Chondrocyte (in vitro differentiated cells): ENCODE measurements at regions not wholly inside any gene's neighbourhood (a gene's known extent, or its start where the extent isn't known, plus 50 kb on each side); places are given as distances from the start of the nearest gene placed in this dataset.

Source experiments
- DNase-seq: peaks from one replicate; pipeline ENCODE4 v3.0.0; 2021; ENCODE audit warnings: mixed read lengths, low spot score
- H3K27ac Mint-ChIP-seq: one replicate; pipeline ENCODE4 v1.8.0; 2021; ENCODE audit warnings: mild to moderate bottlenecking, moderate library complexity, mixed read lengths; ENCODE audit not compliant: unreplicated experiment
- H3K27me3 Mint-ChIP-seq: 2 replicates; pipeline ENCODE4 v1.8.0; 2021; ENCODE audit warnings: low read depth, mixed read lengths
- H3K36me3 Mint-ChIP-seq: 2 replicates; pipeline ENCODE4 v1.8.0; 2021; ENCODE audit warnings: low read depth, mixed read lengths
- H3K4me1 Mint-ChIP-seq: 2 replicates; pipeline ENCODE4 v1.8.0; 2021; ENCODE audit warnings: low read depth, mild to moderate bottlenecking, mixed read lengths
- H3K4me3 Mint-ChIP-seq: one replicate; pipeline ENCODE4 v1.8.0; 2021; ENCODE audit warnings: mild to moderate bottlenecking, moderate library complexity, mixed read lengths; ENCODE audit not compliant: unreplicated experiment
- H3K9me3 Mint-ChIP-seq: 2 replicates; pipeline ENCODE4 v1.8.0; 2021; ENCODE audit warnings: low read depth, mixed read lengths
- TF ChIP-seq, protein P1 (sequence below): fragments of 200-600 bp; sonication (generic); IDR thresholded peaks from 2 replicates; pipeline ENCODE4 v1.5.0; 2021; ENCODE audit warnings: antibody characterized with exemption, mild to moderate bottlenecking, moderate library complexity

DNA sequence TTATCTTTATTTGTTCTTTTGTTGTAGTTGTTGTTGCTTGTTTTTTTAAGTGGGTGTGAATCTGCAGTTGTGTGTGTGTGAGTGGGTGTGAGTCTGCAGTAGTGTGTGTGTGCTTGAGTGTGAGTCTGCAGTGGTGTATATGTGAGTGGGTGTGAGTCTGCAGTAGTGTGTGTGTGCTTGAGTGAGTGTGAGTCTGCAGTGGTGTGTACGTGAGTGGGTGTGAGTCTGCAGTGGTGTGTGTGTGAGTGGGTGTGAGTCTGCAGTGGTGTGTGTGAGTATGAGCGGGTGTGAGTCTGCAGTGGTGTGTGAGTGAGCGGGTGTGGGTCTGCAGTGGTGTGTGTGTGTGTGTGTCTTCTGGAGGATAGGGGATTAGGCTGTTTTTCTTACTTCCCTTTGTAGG lies 1186.8 kb upstream of the SEL1L start:
- no peak overlapping the region for H3K4me3 Mint-ChIP-seq
- TF ChIP-seq, protein P1, sequence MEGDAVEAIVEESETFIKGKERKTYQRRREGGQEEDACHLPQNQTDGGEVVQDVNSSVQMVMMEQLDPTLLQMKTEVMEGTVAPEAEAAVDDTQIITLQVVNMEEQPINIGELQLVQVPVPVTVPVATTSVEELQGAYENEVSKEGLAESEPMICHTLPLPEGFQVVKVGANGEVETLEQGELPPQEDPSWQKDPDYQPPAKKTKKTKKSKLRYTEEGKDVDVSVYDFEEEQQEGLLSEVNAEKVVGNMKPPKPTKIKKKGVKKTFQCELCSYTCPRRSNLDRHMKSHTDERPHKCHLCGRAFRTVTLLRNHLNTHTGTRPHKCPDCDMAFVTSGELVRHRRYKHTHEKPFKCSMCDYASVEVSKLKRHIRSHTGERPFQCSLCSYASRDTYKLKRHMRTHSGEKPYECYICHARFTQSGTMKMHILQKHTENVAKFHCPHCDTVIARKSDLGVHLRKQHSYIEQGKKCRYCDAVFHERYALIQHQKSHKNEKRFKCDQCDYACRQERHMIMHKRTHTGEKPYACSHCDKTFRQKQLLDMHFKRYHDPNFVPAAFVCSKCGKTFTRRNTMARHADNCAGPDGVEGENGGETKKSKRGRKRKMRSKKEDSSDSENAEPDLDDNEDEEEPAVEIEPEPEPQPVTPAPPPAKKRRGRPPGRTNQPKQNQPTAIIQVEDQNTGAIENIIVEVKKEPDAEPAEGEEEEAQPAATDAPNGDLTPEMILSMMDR, result no peak
- no peak overlapping the region for H3K27ac Mint-ChIP-seq
- DNase-seq, result no peak
- H3K36me3 Mint-ChIP-seq, result no peaks in the 10 kb centered on the region
- H3K4me1 Mint-ChIP-seq, result no peaks in the 10 kb centered on the region
- no peaks in the 10 kb centered on the region for H3K27me3 Mint-ChIP-seq
- no peaks in the 10 kb centered on the region for H3K9me3 Mint-ChIP-seq

DNA sequence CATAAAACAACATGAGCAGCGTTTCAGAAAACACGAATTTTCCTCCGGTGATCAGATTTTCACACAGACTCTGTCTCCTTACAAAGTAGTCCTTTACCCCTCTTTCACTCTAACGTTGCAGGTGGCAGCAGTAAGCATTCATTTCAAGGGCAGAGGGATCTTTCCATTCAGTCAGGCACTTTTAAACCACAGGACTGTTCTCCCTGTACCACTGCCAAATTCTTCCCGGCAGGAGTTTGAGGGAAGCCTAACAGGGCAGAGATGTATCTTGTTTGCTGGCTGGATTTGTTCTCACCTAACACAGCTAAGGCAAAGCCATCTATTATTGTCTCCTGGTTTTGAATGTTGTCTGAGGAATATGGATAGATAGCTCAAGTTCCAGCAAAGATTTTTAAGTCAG lies 1187.3 kb upstream of the SEL1L start:
- Mint-ChIP-seq H3K4me1 (no peaks in the 10 kb centered on the region), H3K27ac (no peak overlapping the region)
- TF ChIP-seq, protein P1, result no peak

DNA sequence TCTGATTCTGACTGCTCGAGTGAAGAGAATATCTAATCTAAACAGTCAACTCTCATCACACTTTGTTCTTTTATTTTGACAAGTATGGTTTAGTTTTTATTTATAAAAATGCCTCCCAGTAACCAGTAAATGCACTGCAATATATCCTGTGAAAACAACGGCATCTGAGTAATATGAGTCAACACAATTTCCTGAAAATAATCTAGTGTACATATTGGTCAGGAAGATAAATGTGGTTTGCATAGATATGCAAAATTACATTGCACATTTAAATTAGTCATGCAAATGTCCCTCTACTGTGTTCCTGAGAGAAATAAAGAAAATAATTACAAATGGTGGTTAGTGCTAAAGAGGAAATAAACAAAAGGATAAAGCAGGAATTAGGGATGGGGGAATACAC lies 1190.7 kb upstream of the SEL1L start:
- Mint-ChIP-seq H3K27me3 (no peaks in the 10 kb centered on the region), H3K4me3 (no peak overlapping the region), H3K36me3 (no peaks in the 10 kb centered on the region), H3K9me3 (no peaks in the 10 kb centered on the region), H3K27ac (no peak overlapping the region), H3K4me1 (no peaks in the 10 kb centered on the region)
- DNase-seq, result no peak
- TF ChIP-seq, protein P1, result no peak

More for the DNA sequence above, 1187.3 kb upstream of the SEL1L start:
- H3K36me3 Mint-ChIP-seq, result no peaks in the 10 kb centered on the region
- no peak overlapping the region for H3K4me3 Mint-ChIP-seq
- H3K27me3 Mint-ChIP-seq, result no peaks in the 10 kb centered on the region
- no peak for DNase-seq
- no peaks in the 10 kb centered on the region for H3K9me3 Mint-ChIP-seq

DNA sequence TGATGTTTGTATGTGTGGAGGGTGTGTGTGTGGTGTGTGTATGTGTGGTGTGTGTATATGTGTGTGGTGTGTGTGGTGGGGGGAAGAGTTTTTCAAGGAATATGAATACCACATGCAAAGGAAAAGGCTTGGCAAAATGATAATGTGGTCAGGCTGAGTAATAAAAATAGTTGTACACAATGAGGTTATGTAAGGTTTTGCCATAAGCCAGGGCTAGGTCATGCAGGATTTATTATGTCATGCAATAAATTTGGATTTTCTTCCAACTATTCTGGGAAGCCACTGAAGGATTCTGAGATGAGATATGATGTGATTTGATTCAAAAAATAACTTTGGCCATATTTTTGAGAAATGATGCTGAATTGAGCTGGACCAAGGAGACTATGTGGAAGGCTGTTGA lies 1191.6 kb upstream of the SEL1L start:
- TF ChIP-seq, protein P1, result no peak
- Mint-ChIP-seq H3K27ac (no peak overlapping the region), H3K27me3 (no peaks in the 10 kb centered on the region), H3K4me3 (no peak overlapping the region), H3K9me3 (no peaks in the 10 kb centered on the region), H3K4me1 (no peaks in the 10 kb centered on the region), H3K36me3 (no peaks in the 10 kb centered on the region)
- no peak for DNase-seq

DNA sequence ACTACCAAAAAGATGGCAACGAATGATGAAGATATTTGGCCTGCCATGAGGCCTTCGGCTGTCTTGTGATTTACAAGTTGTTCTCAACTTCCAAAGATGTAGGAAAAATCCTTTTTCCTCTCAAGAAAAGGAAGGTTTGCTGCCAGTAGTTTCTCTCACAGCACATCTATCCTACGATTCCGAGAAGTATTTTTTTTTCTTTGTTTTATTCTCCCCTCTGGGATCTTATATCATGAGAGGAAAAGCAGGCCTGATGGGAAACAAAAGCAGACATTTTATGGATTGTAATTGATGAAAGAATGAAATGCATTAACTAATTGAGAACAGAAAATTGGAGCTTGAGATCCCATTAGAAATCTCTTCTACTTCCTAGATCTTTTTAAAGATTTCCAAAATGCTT lies 1197.9 kb upstream of the SEL1L start:
- no peak for DNase-seq
- no peaks in the 10 kb centered on the region for H3K36me3 Mint-ChIP-seq
- no peaks in the 10 kb centered on the region for H3K4me1 Mint-ChIP-seq
- no peak overlapping the region for H3K27ac Mint-ChIP-seq
- H3K4me3 Mint-ChIP-seq, result no peak overlapping the region
- TF ChIP-seq, protein P1, result no peak
- peaks cover under 1% of the 10 kb centered on the region for H3K9me3 Mint-ChIP-seq
- H3K27me3 Mint-ChIP-seq, result no peaks in the 10 kb centered on the region
